ENCODE measurements at regions not wholly inside any gene's neighbourhood (a gene's known extent, or its start where the extent isn't known, plus 50 kb on each side); places are given as distances from the start of the nearest gene placed in this dataset.

- TF ChIP-seq CTCF (IDR thresholded peaks at IDR 0.05; ENCODE audit: poor library complexity) (no peak), EZH2 (IDR thresholded peaks at IDR 0.05; ENCODE audit: borderline replicate concordance) (no peak)
These were observed 419.6 kb downstream of the DNAH5 start for GRCh38 chr5:13524936-13525335.

Data from hepatocyte (in vitro differentiated cells).